Thyroid gland (tissue), 4 donors: ENCODE measurements at regions not wholly inside any gene's neighbourhood (a gene's known extent, or its start where the extent isn't known, plus 50 kb on each side); places are given as distances from the start of the nearest gene placed in this dataset.

Experiments
- DNase-seq, 2 donors: peaks; one replicate each; pipeline ENCODE4 v3.0.0-alpha.2; 2019
- H3K27ac ChIP-seq, 3 donors: fragments of 200-600 bp; sonication (generic); 1 replicate in 2 of 3; 2 replicates in 1 of 3; pipeline ENCODE4 v1.5.1; 2016 to 2019; ENCODE audit warnings: mild to moderate bottlenecking in 1 of 3, moderate library complexity in 1 of 3
- H3K27me3 ChIP-seq: fragments of 200-600 bp; sonication (generic); one replicate; pipeline ENCODE4 v1.5.1; 2019
- H3K36me3 ChIP-seq, 2 donors: fragments of 200-600 bp; sonication (generic); one replicate each; pipeline ENCODE4 v1.5.1; 2016 to 2019
- H3K4me1 ChIP-seq, 2 donors: fragments of 200-600 bp; sonication (generic); one replicate each; pipeline ENCODE4 v1.5.1; 2017 to 2019
- H3K4me3 ChIP-seq, 3 donors: fragments of 200-600 bp; sonication (generic); replicated peaks in 1 of 3; 1 replicate in 2 of 3; 2 replicates in 1 of 3; pipeline ENCODE4 v1.5.1; 2016; ENCODE audit warnings: mild to moderate bottlenecking in 1 of 3
- H3K9me3 ChIP-seq: fragments of 200-600 bp; sonication (generic); one replicate; pipeline ENCODE4 v1.5.1; 2017
- CTCF ChIP-seq, 6 experiments: fragments of 200-600 bp in 3 of 6; fragments of 450-650 bp in 3 of 6; sonication (generic) in 3 of 6; IDR thresholded peaks; one replicate each; pipeline ENCODE4 v1.5.1; 2016 to 2019; ENCODE audit warnings: antibody characterized with exemption in 6 of 6, mild to moderate bottlenecking in 2 of 6, inconsistent platforms in 1 of 6, moderate library complexity in 1 of 6
- POLR2A ChIP-seq, 2 donors: fragments of 450-650 bp; IDR thresholded peaks; one replicate each; pipeline ENCODE4 v1.6.1; 2017; ENCODE audit warnings: antibody characterized with exemption in 2 of 2, mild to moderate bottlenecking in 2 of 2, moderate library complexity in 1 of 2
- WGBS, 2 donors: methylation state at CpG; one replicate each; pipeline ENCODE4 v1.1.5; 2017; 5-methylcytosine and 5-hydroxymethylcytosine counted together
- intact Hi-C: fragments of 100-400 bp; cut with DNase I; formaldehyde crosslinking; loops from one replicate; pipeline ENCODE4 v1.15.1; 2023

- no peak for DNase-seq
- Histone ChIP-seq H3K36me3 (no peaks in the 10 kb centered on the region), H3K9me3 (no peaks in the 10 kb centered on the region), H3K4me3 (no peak overlapping the region), H3K4me1 (no peaks in the 10 kb centered on the region), H3K27me3 (no peaks in the 10 kb centered on the region), H3K27ac (no peak overlapping the region)
- WGBS, 2 donors: 61 to 73% methylated on average over 3 of the region's 3 CpGs
- no peak for TF ChIP-seq POLR2A (IDR thresholded peaks at IDR 0.05)
- no peak for TF ChIP-seq CTCF (IDR thresholded peaks at IDR 0.05)
- intact Hi-C loops: no loop called here
Measured at GRCh38 chr5:152527358-152528052, 122.4 kb upstream of the NMUR2 start.

DNA sequence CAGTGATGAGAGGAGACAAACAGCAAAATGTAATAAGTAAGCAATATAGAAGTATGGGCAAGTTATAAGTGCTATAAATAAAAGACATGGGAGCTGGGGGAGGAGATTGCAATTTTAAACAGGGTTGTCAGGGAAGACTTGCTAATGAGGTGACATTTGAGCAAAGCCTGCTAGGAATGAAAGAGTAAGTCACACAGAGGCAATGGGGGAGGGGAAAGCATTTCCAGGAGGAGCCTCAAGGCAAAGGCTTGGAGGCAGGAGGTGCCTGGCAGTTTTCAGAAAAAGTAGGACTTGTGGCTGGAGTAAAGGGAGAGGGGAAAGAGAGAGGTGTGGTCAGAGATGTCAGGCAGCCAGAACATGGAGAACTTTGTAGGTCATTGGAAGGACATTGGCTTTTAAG, 124.4 kb upstream of the NMUR2 start:
- Histone ChIP-seq H3K36me3 (no peaks in the 10 kb centered on the region), H3K27ac (no peak overlapping the region), H3K9me3 (no peaks in the 10 kb centered on the region), H3K4me3 (no peak overlapping the region), H3K27me3 (no peaks in the 10 kb centered on the region), H3K4me1 (no peaks in the 10 kb centered on the region)
- TF ChIP-seq POLR2A (IDR thresholded peaks at IDR 0.05) (no peak), CTCF (IDR thresholded peaks at IDR 0.05) (no peak)
- intact Hi-C loops: no loop called here
- DNase-seq: no peak

DNA sequence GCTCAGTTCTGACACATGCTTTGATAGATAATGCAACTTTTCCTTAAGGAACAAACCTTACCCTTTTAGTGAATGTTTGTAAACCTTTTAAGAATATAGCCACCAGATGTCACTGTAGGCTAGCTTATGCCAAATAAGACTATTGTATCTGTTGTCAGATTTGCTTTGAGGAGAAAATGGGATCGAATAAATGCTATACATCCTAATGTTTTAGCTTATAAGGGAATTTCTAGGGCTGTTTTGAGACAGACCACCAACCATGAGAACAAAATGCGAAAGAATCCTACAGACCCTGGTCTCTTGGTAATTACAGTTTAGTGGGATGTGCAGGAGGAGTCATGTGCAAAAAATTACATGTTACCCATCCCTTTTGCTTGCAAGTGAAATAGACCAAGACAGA, 127.6 kb upstream of the NMUR2 start:
- no peak for DNase-seq
- TF ChIP-seq POLR2A (IDR thresholded peaks at IDR 0.05): no peak
- peak in 5 of 6 experiments; percentile 35 to 77 (median 52) for TF ChIP-seq CTCF (IDR thresholded peaks at IDR 0.05)
- Histone ChIP-seq H3K36me3 (no peaks in the 10 kb centered on the region), H3K9me3 (no peaks in the 10 kb centered on the region), H3K4me1 (no peaks in the 10 kb centered on the region), H3K27ac (no peak overlapping the region), H3K27me3 (no peaks in the 10 kb centered on the region), H3K4me3 (no peak overlapping the region)
- intact Hi-C loops: loop anchor here (5.0 to 10.0 kb wide), 2 partner anchors 612 to 1435 kb away; no protein-coding TSS in a partner anchor
- WGBS, 2 donors: 26 to 28% methylated on average over 2 of the region's 2 CpGs

- intact Hi-C loops: loop anchor here (5.0 to 10.0 kb wide), 2 partner anchors 610 to 1433 kb away; no protein-coding TSS in a partner anchor
- no peak overlapping the region for H3K27ac ChIP-seq
- no peak for DNase-seq
Measured at GRCh38 chr5:152534641-152535040, 129.6 kb upstream of the NMUR2 start.

More at GRCh38 chr5:152534641-152535040, 129.6 kb upstream of the NMUR2 start:
- TF ChIP-seq POLR2A (IDR thresholded peaks at IDR 0.05) (no peak), CTCF (IDR thresholded peaks at IDR 0.05) (no peak)
- H3K4me1 ChIP-seq: no peaks in the 10 kb centered on the region
- H3K4me3 ChIP-seq: no peak overlapping the region
- no peaks in the 10 kb centered on the region for H3K9me3 ChIP-seq
- WGBS, 2 donors: 55 to 56% methylated on average over 1 of the region's 1 CpG
- H3K27me3 ChIP-seq: no peaks in the 10 kb centered on the region
- H3K36me3 ChIP-seq: no peaks in the 10 kb centered on the region
